ENCODE measurements at regions not wholly inside any gene's neighbourhood (a gene's known extent, or its start where the extent isn't known, plus 50 kb on each side); places are given as distances from the start of the nearest gene placed in this dataset.
"Not testable (repeated sequence)": the region's sequence is repeated elsewhere in the genome, so short reads cannot be mapped to it uniquely, and the experiment has no call there.

DNA sequence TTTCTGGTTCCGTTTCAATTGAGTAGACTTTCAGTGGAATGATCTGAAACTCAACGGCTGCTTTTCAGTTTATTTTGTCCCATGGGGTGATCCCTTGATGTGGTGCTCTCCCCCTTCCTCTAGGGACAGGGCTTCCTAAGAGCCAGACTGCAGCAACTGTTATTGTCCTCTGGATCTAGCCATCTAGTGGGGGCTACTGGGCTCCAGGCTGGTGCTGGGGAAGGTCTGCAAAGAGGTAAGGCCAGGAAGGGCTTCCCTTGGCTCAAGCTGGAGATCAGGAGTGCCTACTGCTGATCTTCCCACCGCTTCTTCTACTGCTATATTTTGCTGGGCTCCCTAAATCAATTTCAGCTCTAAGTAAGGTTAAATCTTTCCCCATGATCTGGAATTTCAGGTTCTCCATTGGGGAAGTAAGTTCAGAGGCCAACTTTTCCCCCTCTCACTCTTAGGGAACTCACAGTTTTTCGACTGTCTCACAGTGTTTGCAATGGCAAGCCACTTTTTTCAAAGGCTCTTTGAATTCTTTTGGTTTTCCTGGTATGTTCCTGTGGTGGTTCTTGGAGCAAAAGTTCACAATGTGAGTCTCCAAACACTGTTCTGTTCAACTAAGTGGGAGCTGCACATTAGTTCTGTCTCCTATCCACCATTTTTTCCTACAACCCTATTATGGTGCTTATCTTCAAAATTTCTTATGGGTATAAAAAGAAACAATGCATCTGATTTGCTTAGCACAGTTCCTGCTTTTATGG, 286.2 kb upstream of the EXOC2 start:
- WGBS (ENCODE audit: low lambda C conversion rate): 0% methylated on average over 4 of the region's 4 CpGs
- no peak overlapping the region for H3K4me2 ChIP-seq
- H3K9me2 ChIP-seq: no peaks in the 10 kb centered on the region
- no peak overlapping the region for H3K27ac ChIP-seq (ENCODE audit: low read depth in 2 of 2, low read length in 1 of 2)
- CTCF ChIA-PET: no interaction called here
- no peaks in the 10 kb centered on the region for H3K36me3 ChIP-seq (replicated peaks in 1 of 2; ENCODE audit: control insufficient read depth in 1 of 2, insufficient read depth in 2 of 2, low read length in 1 of 2)
- no peak overlapping the region for H3K4me3 ChIP-seq (ENCODE audit: low read depth in 2 of 2, low read length in 1 of 2)
- no peak for DNase-seq
- no peaks in the 10 kb centered on the region for H3K4me1 ChIP-seq (ENCODE audit: control insufficient read depth in 1 of 2, insufficient read depth in 2 of 2, low read depth in 1 of 2, low read length in 1 of 2)
- no peaks in the 10 kb centered on the region for H3K79me2 ChIP-seq (ENCODE audit: insufficient read depth)
- POLR2A ChIA-PET: no interaction called here
- H3K27me3 ChIP-seq (ENCODE audit: insufficient read depth): no peaks in the 10 kb centered on the region
- no peak overlapping the region for H2AFZ ChIP-seq (ENCODE audit: low read depth)
- H3K9ac ChIP-seq: no peak overlapping the region
- TF ChIP-seq RAD21 (IDR thresholded peaks at IDR 0.05; ENCODE audit: low read length): no peak
- TF ChIP-seq YY1 (IDR thresholded peaks at IDR 0.05; ENCODE audit: low read depth): no peak
- TF ChIP-seq, protein P1, sequence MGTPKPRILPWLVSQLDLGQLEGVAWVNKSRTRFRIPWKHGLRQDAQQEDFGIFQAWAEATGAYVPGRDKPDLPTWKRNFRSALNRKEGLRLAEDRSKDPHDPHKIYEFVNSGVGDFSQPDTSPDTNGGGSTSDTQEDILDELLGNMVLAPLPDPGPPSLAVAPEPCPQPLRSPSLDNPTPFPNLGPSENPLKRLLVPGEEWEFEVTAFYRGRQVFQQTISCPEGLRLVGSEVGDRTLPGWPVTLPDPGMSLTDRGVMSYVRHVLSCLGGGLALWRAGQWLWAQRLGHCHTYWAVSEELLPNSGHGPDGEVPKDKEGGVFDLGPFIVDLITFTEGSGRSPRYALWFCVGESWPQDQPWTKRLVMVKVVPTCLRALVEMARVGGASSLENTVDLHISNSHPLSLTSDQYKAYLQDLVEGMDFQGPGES (IDR thresholded peaks at IDR 0.05; ENCODE audit: low read depth, low read length): no peak
- TF ChIP-seq GABPA (IDR thresholded peaks at IDR 0.05; ENCODE audit: low read depth): no peak
- TF ChIP-seq, protein P2, sequence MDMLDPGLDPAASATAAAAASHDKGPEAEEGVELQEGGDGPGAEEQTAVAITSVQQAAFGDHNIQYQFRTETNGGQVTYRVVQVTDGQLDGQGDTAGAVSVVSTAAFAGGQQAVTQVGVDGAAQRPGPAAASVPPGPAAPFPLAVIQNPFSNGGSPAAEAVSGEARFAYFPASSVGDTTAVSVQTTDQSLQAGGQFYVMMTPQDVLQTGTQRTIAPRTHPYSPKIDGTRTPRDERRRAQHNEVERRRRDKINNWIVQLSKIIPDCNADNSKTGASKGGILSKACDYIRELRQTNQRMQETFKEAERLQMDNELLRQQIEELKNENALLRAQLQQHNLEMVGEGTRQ (IDR thresholded peaks at IDR 0.05; ENCODE audit: borderline replicate concordance, low read depth, low read length): no peak
- no peak for TF ChIP-seq MXI1 (IDR thresholded peaks at IDR 0.05; ENCODE audit: low read depth, low read length)
- TF ChIP-seq EP300 (IDR thresholded peaks at IDR 0.05; ENCODE audit: borderline replicate concordance in 1 of 2, low read depth in 1 of 2, low read length in 1 of 2): no peak
- TF ChIP-seq, protein P3, sequence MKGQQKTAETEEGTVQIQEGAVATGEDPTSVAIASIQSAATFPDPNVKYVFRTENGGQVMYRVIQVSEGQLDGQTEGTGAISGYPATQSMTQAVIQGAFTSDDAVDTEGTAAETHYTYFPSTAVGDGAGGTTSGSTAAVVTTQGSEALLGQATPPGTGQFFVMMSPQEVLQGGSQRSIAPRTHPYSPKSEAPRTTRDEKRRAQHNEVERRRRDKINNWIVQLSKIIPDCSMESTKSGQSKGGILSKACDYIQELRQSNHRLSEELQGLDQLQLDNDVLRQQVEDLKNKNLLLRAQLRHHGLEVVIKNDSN (IDR thresholded peaks at IDR 0.05; ENCODE audit: borderline replicate concordance, low read depth): no peak
- no peak for TF ChIP-seq TAF1 (IDR thresholded peaks at IDR 0.05; ENCODE audit: borderline replicate concordance, low read depth, low read length)
- TF ChIP-seq, protein P4, sequence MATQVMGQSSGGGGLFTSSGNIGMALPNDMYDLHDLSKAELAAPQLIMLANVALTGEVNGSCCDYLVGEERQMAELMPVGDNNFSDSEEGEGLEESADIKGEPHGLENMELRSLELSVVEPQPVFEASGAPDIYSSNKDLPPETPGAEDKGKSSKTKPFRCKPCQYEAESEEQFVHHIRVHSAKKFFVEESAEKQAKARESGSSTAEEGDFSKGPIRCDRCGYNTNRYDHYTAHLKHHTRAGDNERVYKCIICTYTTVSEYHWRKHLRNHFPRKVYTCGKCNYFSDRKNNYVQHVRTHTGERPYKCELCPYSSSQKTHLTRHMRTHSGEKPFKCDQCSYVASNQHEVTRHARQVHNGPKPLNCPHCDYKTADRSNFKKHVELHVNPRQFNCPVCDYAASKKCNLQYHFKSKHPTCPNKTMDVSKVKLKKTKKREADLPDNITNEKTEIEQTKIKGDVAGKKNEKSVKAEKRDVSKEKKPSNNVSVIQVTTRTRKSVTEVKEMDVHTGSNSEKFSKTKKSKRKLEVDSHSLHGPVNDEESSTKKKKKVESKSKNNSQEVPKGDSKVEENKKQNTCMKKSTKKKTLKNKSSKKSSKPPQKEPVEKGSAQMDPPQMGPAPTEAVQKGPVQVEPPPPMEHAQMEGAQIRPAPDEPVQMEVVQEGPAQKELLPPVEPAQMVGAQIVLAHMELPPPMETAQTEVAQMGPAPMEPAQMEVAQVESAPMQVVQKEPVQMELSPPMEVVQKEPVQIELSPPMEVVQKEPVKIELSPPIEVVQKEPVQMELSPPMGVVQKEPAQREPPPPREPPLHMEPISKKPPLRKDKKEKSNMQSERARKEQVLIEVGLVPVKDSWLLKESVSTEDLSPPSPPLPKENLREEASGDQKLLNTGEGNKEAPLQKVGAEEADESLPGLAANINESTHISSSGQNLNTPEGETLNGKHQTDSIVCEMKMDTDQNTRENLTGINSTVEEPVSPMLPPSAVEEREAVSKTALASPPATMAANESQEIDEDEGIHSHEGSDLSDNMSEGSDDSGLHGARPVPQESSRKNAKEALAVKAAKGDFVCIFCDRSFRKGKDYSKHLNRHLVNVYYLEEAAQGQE (IDR thresholded peaks at IDR 0.05; ENCODE audit: low read depth, low read length): no peak
- TF ChIP-seq JUND (IDR thresholded peaks at IDR 0.05): no peak
- no peak for TF ChIP-seq RCOR1 (IDR thresholded peaks at IDR 0.05; ENCODE audit: low read length)
- no peak for TF ChIP-seq NFIC (IDR thresholded peaks at IDR 0.05; ENCODE audit: borderline replicate concordance)
- TF ChIP-seq SIN3A (IDR thresholded peaks at IDR 0.05; ENCODE audit: borderline replicate concordance, low read depth, low read length): no peak
- TF ChIP-seq RFX5 (IDR thresholded peaks at IDR 0.05; ENCODE audit: low read length): no peak
- TF ChIP-seq, protein P5, sequence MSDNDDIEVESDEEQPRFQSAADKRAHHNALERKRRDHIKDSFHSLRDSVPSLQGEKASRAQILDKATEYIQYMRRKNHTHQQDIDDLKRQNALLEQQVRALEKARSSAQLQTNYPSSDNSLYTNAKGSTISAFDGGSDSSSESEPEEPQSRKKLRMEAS (IDR thresholded peaks at IDR 0.05; ENCODE audit: low read depth): no peak
- H3F3A ChIP-seq (replicated peaks; ENCODE audit: insufficient read depth): no peaks in the 10 kb centered on the region
- no peaks in the 10 kb centered on the region for H3K9me3 ChIP-seq
- H4K20me1 ChIP-seq (ENCODE audit: insufficient read depth): no peaks in the 10 kb centered on the region

DNA sequence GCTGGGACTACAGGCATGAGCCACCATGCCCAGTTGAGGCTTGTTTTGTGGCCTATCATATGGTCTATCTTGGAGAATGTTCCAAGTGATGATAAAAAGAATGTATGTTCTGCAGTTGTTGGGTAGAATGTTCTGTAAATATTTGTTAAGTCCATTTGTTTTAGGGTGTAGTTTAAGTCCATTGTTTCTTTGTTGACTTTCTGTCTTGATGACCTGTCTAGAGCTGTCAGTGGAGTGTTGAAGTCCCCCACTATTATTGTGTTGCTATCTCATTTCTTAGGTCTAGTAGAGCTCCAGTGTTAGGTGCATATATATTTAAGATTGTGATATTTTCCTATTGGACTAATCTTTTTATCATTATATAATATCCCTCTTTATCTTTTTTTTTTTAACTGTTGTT, 284.3 kb upstream of the EXOC2 start:
- H3K79me2 ChIP-seq (ENCODE audit: insufficient read depth); CTCF ChIA-PET: not testable (repeated sequence)

More for the DNA sequence above, 284.3 kb upstream of the EXOC2 start:
- H3K4me2 ChIP-seq; POLR2A ChIA-PET; H3K9me2 ChIP-seq; H3K36me3 ChIP-seq (replicated peaks in 1 of 2; ENCODE audit: control insufficient read depth in 1 of 2, insufficient read depth in 2 of 2, low read length in 1 of 2); H3K27ac ChIP-seq (ENCODE audit: low read depth in 2 of 2, low read length in 1 of 2); DNase-seq; H3K9ac ChIP-seq; H3F3A ChIP-seq (replicated peaks; ENCODE audit: insufficient read depth); H3K9me3 ChIP-seq; H4K20me1 ChIP-seq (ENCODE audit: insufficient read depth); H3K4me1 ChIP-seq (ENCODE audit: control insufficient read depth in 1 of 2, insufficient read depth in 2 of 2, low read depth in 1 of 2, low read length in 1 of 2); H2AFZ ChIP-seq (ENCODE audit: low read depth); H3K27me3 ChIP-seq (ENCODE audit: insufficient read depth); H3K4me3 ChIP-seq (ENCODE audit: low read depth in 2 of 2, low read length in 1 of 2): not testable (repeated sequence)

All from SK-N-SH (cell line).